ENCODE measurements at regions not wholly inside any gene's neighbourhood (a gene's known extent, or its start where the extent isn't known, plus 50 kb on each side); places are given as distances from the start of the nearest gene placed in this dataset.

GRCh38 chr18:73660931-73661856, 486.4 kb downstream of the FBXO15 start:
- TF ChIP-seq CTCF (IDR thresholded peaks at IDR 0.05) (no peak), POLR2A (IDR thresholded peaks at IDR 0.05) (no peak)

Measured in gastroesophageal sphincter (tissue), 3 donors.